ENCODE measurements at regions not wholly inside any gene's neighbourhood (a gene's known extent, or its start where the extent isn't known, plus 50 kb on each side); places are given as distances from the start of the nearest gene placed in this dataset.

GRCh38 chr11:86144846-86145245 is 76.0 kb upstream of the PICALM start:
- Histone ChIP-seq H3K4ac (replicated peaks; ENCODE audit: insufficient read length, low read depth, low read length) (no peak overlapping the region), H3K14ac (ENCODE audit: insufficient read length) (no peak overlapping the region), H2BK15ac (ENCODE audit: low read length) (no peak overlapping the region), H3K27me3 (replicated peaks in 1 of 4; ENCODE audit: control insufficient read depth in 3 of 4, extremely low read depth in 1 of 4, insufficient read depth in 3 of 4, low read length in 3 of 4) (no peaks in the 10 kb centered on the region), H4K5ac (ENCODE audit: insufficient read length, low read depth, low read length) (no peak overlapping the region), H4K20me1 (replicated peaks in 1 of 2; ENCODE audit: control insufficient read depth in 1 of 2, insufficient read depth in 2 of 2, low read length in 2 of 2) (no peaks in the 10 kb centered on the region), H4K8ac (ENCODE audit: extremely low read depth, insufficient read depth, low read length) (no peak overlapping the region), H3K79me1 (ENCODE audit: low read depth, low read length) (no peaks in the 10 kb centered on the region), H4K91ac (replicated peaks; ENCODE audit: insufficient read length, low read length) (no peak overlapping the region), H3K18ac (ENCODE audit: extremely low read depth, low read length) (no peak overlapping the region), H3K36me3 (ENCODE audit: control insufficient read depth in 2 of 4, insufficient read depth in 4 of 4, low read length in 3 of 4) (no peaks in the 10 kb centered on the region), H2BK12ac (ENCODE audit: low read depth, low read length) (no peak overlapping the region), H3K79me2 (ENCODE audit: control insufficient read depth in 1 of 2, insufficient read depth in 2 of 2, low read length in 2 of 2) (no peaks in the 10 kb centered on the region), H3K4me1 (replicated peaks in 1 of 4; ENCODE audit: control insufficient read depth in 3 of 4, insufficient read depth in 4 of 4, low read length in 3 of 4) (peaks cover 0 to 5% (median 2%) of the 10 kb centered on the region in 4 experiments; a peak in 3 of 7 replicates), H3K9me3 (ENCODE audit: insufficient read depth in 2 of 2, low read depth in 1 of 2, low read length in 1 of 2) (no peaks in the 10 kb centered on the region), H2AK5ac (ENCODE audit: low read depth, low read length) (no peak overlapping the region), H2BK5ac (ENCODE audit: low read depth, low read length) (no peak overlapping the region), H3K9ac (replicated peaks in 1 of 4; ENCODE audit: extremely low read depth in 1 of 4, low read depth in 3 of 4, low read length in 3 of 4) (no peak overlapping the region), H2AFZ (ENCODE audit: low read length) (no peak overlapping the region), H2BK120ac (replicated peaks; ENCODE audit: low read depth, low read length) (no peak overlapping the region), H3K56ac (replicated peaks; ENCODE audit: insufficient read length, low read depth, low read length) (no peak overlapping the region), H3K27ac (ENCODE audit: low read depth, low read length) (no peak overlapping the region), H3K4me2 (ENCODE audit: insufficient read depth in 1 of 2, low read depth in 2 of 2, low read length in 2 of 2) (no peak overlapping the region), H3K23ac (ENCODE audit: insufficient read length) (no peak overlapping the region), H3K4me3 (ENCODE audit: extremely low read depth in 1 of 4, insufficient read depth in 2 of 4, low read depth in 3 of 4, low read length in 4 of 4) (no peak overlapping the region), H3K23me2 (ENCODE audit: low read depth, low read length) (no peaks in the 10 kb centered on the region), H2BK20ac (ENCODE audit: low read length) (no peak overlapping the region)
- POLR2A ChIA-PET (ENCODE audit: partially characterized antibody), result no interaction called here
- no peak for FAIRE-seq
- CTCF ChIA-PET (ENCODE audit: partially characterized antibody), result interaction anchor here (1.1 kb wide), 1 partner anchor 11 kb away, joined by 3 read pairs; no protein-coding TSS in a partner anchor
- no peak for DNase-seq (ENCODE audit: low read depth in 1 of 2, low spot score in 2 of 2)
- WGBS, 2 experiments (ENCODE audit: extremely low coverage in 1 of 2, insufficient coverage in 1 of 2, insufficient read length in 1 of 2, insufficient replicate concordance in 2 of 2, low coverage in 1 of 2, low lambda C conversion rate in 2 of 2, missing lambda C conversion rate in 1 of 2), result 96% methylated on average over 3 of the region's 3 CpGs; no CpG with 5 or more reads in 1 of the 2 experiments
- TF ChIP-seq KDM4A (IDR thresholded peaks at IDR 0.05; ENCODE audit: low read depth, low read length, severe bottlenecking), result no peak
- TF ChIP-seq CHD2 (IDR thresholded peaks at IDR 0.05; ENCODE audit: low read length), result no peak
- no peak for TF ChIP-seq MAFK (IDR thresholded peaks at IDR 0.05; ENCODE audit: low read depth, low read length)
- no peak for TF ChIP-seq RXRA (IDR thresholded peaks at IDR 0.05; ENCODE audit: insufficient read depth, low read depth, low read length)
- TF ChIP-seq SP2 (IDR thresholded peaks at IDR 0.05; ENCODE audit: low read length), result no peak
- TF ChIP-seq FOSL1 (IDR thresholded peaks at IDR 0.05; ENCODE audit: insufficient read depth, low read depth, low read length), result no peak
- no peak for TF ChIP-seq ASH2L (IDR thresholded peaks at IDR 0.05; ENCODE audit: low read length)
- no peak for TF ChIP-seq CEBPB (IDR thresholded peaks at IDR 0.05; ENCODE audit: low read depth, low read length)
- TF ChIP-seq SAP30 (IDR thresholded peaks at IDR 0.05; ENCODE audit: insufficient read depth, insufficient replicate concordance, low read length), result no peak
- TF ChIP-seq NANOG (IDR thresholded peaks at IDR 0.05; ENCODE audit: insufficient read depth, low read depth, low read length, poor library complexity, severe bottlenecking), result no peak
- TF ChIP-seq BACH1 (IDR thresholded peaks at IDR 0.05; ENCODE audit: low read length), result no peak
- TF ChIP-seq TEAD4 (IDR thresholded peaks at IDR 0.05; ENCODE audit: low read depth, low read length), result no peak
- no peak for TF ChIP-seq TAF7 (optimal IDR thresholded peaks at IDR 0.05; ENCODE audit: borderline replicate concordance, low read depth, low read length)
- TF ChIP-seq USF2 (IDR thresholded peaks at IDR 0.05; ENCODE audit: low read length), result no peak
